GM12878 (cell line): ENCODE measurements at regions not wholly inside any gene's neighbourhood (a gene's known extent, or its start where the extent isn't known, plus 50 kb on each side); places are given as distances from the start of the nearest gene placed in this dataset.

Experiments
- ATAC-seq: fragments of 200-7000 bp; cut with Tn5 transposase; 3 replicates; pipeline ENCODE4 v1.9.1; 2020; ENCODE audit warnings: mild to moderate bottlenecking, moderate library complexity
- BruUV-seq: library from RNA; stranded (reverse); fragments of 400-500 nt; replicated peaks from 2 replicates; lab custom pipeline; 2021; lab: Mats Ljungman, UMichigan
- CTCF ChIA-PET: fragments of 300-600 bp; sonication (Branson Sonifier 250); formaldehyde crosslinking; extraction: SDS; loops from one replicate; lab custom pipeline; 2021; ENCODE audit warnings: inconsistent platforms; lab: Yijun Ruan, JAX
- POLR2A ChIA-PET: fragments of 350-600 bp; formaldehyde crosslinking; extraction: SDS; loops from one replicate; lab custom pipeline; 2021; ENCODE audit warnings: inconsistent platforms; lab: Charles Lee
- RAD21 ChIA-PET: fragments of 300-600 bp; sonication (Branson Sonifier 250); formaldehyde crosslinking; loops from one replicate; lab custom pipeline; 2023; ENCODE audit warnings: antibody characterized with exemption; ENCODE audit not compliant: unreplicated experiment; lab: Charles Lee
- SMC1A ChIA-PET: fragments of 300-600 bp; sonication (Branson Sonifier 250); formaldehyde crosslinking; loops from one replicate; lab custom pipeline; 2023; ENCODE audit not compliant: unreplicated experiment, uncharacterized antibody; lab: Charles Lee
- DNase-seq: peaks from one replicate; pipeline ENCODE4 v3.0.0-alpha.2; 2011; ENCODE audit warnings: low read depth, low spot score
- FAIRE-seq: peaks from 3 replicates; lab custom pipeline; 2011; peaks lifted over from hg19 to GRCh38; lab: Jason Lieb, UNC
- H2AFZ ChIP-seq: 2 replicates; pipeline ENCODE4 v1.6.0; 2011; ENCODE audit warnings: low read depth, low read length, control low read depth; ENCODE audit not compliant: control insufficient read depth
- H3K27ac ChIP-seq: 2 replicates; pipeline ENCODE4 v1.5.1; 2011; ENCODE audit warnings: control low read depth; ENCODE audit not compliant: control insufficient read depth, insufficient read depth
- H3K27me3 ChIP-seq, 2 experiments: replicated peaks in 1 of 2; 2 replicates each; pipeline versions ENCODE4 v1.6.0 to v1.6.1; 2011; ENCODE audit warnings: low read length in 1 of 2; ENCODE audit not compliant: control insufficient read depth in 2 of 2, insufficient read depth in 2 of 2
- H3K36me3 ChIP-seq, 2 experiments: 2 replicates each; pipeline ENCODE4 v1.5.1; 2011; ENCODE audit warnings: low read length in 1 of 2; ENCODE audit not compliant: control insufficient read depth in 2 of 2, insufficient read depth in 2 of 2
- H3K4me1 ChIP-seq: 2 replicates; pipeline ENCODE4 v1.6.1; 2011; ENCODE audit warnings: mild to moderate bottlenecking, low read length, moderate library complexity, mixed read lengths; ENCODE audit not compliant: control insufficient read depth, insufficient read depth
- H3K4me2 ChIP-seq: 2 replicates; pipeline ENCODE4 v1.6.0; 2011; ENCODE audit warnings: control low read depth; ENCODE audit not compliant: control insufficient read depth, insufficient read depth
- H3K4me3 ChIP-seq: fragments of 200-600 bp; sonication (generic); 2 replicates; pipeline ENCODE4 v1.5.1; 2016
- H3K79me2 ChIP-seq: 2 replicates; pipeline ENCODE4 v1.6.0; 2011; ENCODE audit warnings: low read length; ENCODE audit not compliant: control insufficient read depth, insufficient read depth
- H3K9ac ChIP-seq: 2 replicates; pipeline ENCODE4 v1.8.0; 2011; ENCODE audit warnings: low read length, control low read depth, mixed read lengths; ENCODE audit not compliant: control insufficient read depth, insufficient read depth
- H3K9me3 ChIP-seq: replicated peaks from 3 replicates; pipeline ENCODE4 v1.5.1; 2011; ENCODE audit warnings: mild to moderate bottlenecking, low read length; ENCODE audit not compliant: control insufficient read depth, insufficient read depth
- H4K20me1 ChIP-seq: 2 replicates; pipeline ENCODE4 v1.6.0; 2011; ENCODE audit not compliant: control insufficient read depth, insufficient read depth
- BACH1 ChIP-seq: fragments of 450-650 bp; IDR thresholded peaks from 2 replicates; pipeline ENCODE4 v1.6.1; 2017; ENCODE audit warnings: mild to moderate bottlenecking, borderline replicate concordance
- CBX5 ChIP-seq: sonication (generic); IDR thresholded peaks from 2 replicates; pipeline ENCODE4 v1.6.1; 2016; ENCODE audit warnings: low read depth, moderate library complexity, mild to moderate bottlenecking, inconsistent platforms
- E2F4 ChIP-seq: IDR thresholded peaks from 2 replicates; pipeline ENCODE4 v1.6.1; 2012; ENCODE audit warnings: low read depth, low read length, improper control_type of control experiment
- NFXL1 ChIP-seq: fragments of 450-650 bp; IDR thresholded peaks from 2 replicates; pipeline ENCODE4 v1.6.1; 2017; ENCODE audit warnings: antibody characterized with exemption, mild to moderate bottlenecking, borderline replicate concordance
- PKNOX1 ChIP-seq: fragments of 450-650 bp; IDR thresholded peaks from 2 replicates; pipeline ENCODE4 v1.6.1; 2016; ENCODE audit warnings: mild to moderate bottlenecking
- USF1 ChIP-seq: IDR thresholded peaks from 2 replicates; pipeline ENCODE4 v1.6.1; 2011; ENCODE audit warnings: borderline replicate concordance, low read depth, mild to moderate bottlenecking, moderate library complexity, mixed read lengths, low read length; ENCODE audit not compliant: insufficient read depth; ENCODE audit errors: extremely low read length
- ZNF274 ChIP-seq: IDR thresholded peaks from one replicate; pipeline ENCODE4 v1.8.0; 2011; ENCODE audit not compliant: insufficient read length, insufficient read depth
- WGBS: methylation state at CpG from one replicate; pipeline ENCODE4 v1.1.6; 2016; ENCODE audit warnings: low lambda C conversion rate; ENCODE audit not compliant: insufficient replicate concordance, insufficient coverage; ENCODE audit errors: missing lambda C conversion rate; 5-methylcytosine and 5-hydroxymethylcytosine counted together
- in situ Hi-C: fragments of 300-500 bp; cut with MboI; formaldehyde crosslinking; loops from 9 replicates; pipeline ENCODE4 v1.14.3; 2018; ENCODE audit warnings: mixed read lengths
- intact Hi-C: fragments of 100-400 bp; cut with micrococcal nuclease; formaldehyde crosslinking; loops from one replicate; pipeline ENCODE4 v1.14.2; 2022; ENCODE audit not compliant: unreplicated experiment
- TF ChIP-seq, protein P1 (sequence below): fragments of 450-650 bp; IDR thresholded peaks from 2 replicates; pipeline ENCODE4 v1.6.1; 2017; ENCODE audit warnings: antibody characterized with exemption, mild to moderate bottlenecking, moderate library complexity

- Histone ChIP-seq H4K20me1 (no peaks in the 10 kb centered on the region), H3K27ac (no peak overlapping the region), H3K9me3 (no peaks in the 10 kb centered on the region), H3K36me3 (no peaks in the 10 kb centered on the region), H3K4me3 (no peak overlapping the region), H3K9ac (no peak overlapping the region), H2AFZ (no peak overlapping the region), H3K27me3 (no peaks in the 10 kb centered on the region), H3K4me2 (no peak overlapping the region), H3K79me2 (no peaks in the 10 kb centered on the region), H3K4me1 (no peaks in the 10 kb centered on the region)
- no TSS peak for BruUV-seq
- SMC1A ChIA-PET, result interaction anchor here (1.0 kb wide), 1 partner anchor 10 kb away, joined by 3 read pairs; no protein-coding TSS in a partner anchor
- no peak for ATAC-seq
- 3% methylated on average over 2 of the region's 2 CpGs for WGBS
- TF ChIP-seq CBX5, result no peak
- TF ChIP-seq USF1, result no peak
- TF ChIP-seq NFXL1, result no peak
- no peak for TF ChIP-seq ZNF274
- TF ChIP-seq PKNOX1, result no peak
- no peak for TF ChIP-seq E2F4
- no peak for TF ChIP-seq BACH1
- TF ChIP-seq, protein P1, sequence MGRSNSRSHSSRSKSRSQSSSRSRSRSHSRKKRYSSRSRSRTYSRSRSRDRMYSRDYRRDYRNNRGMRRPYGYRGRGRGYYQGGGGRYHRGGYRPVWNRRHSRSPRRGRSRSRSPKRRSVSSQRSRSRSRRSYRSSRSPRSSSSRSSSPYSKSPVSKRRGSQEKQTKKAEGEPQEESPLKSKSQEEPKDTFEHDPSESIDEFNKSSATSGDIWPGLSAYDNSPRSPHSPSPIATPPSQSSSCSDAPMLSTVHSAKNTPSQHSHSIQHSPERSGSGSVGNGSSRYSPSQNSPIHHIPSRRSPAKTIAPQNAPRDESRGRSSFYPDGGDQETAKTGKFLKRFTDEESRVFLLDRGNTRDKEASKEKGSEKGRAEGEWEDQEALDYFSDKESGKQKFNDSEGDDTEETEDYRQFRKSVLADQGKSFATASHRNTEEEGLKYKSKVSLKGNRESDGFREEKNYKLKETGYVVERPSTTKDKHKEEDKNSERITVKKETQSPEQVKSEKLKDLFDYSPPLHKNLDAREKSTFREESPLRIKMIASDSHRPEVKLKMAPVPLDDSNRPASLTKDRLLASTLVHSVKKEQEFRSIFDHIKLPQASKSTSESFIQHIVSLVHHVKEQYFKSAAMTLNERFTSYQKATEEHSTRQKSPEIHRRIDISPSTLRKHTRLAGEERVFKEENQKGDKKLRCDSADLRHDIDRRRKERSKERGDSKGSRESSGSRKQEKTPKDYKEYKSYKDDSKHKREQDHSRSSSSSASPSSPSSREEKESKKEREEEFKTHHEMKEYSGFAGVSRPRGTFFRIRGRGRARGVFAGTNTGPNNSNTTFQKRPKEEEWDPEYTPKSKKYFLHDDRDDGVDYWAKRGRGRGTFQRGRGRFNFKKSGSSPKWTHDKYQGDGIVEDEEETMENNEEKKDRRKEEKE, result no peak
- intact Hi-C loops, result no loop called here
- in situ Hi-C loops, result no loop called here
- FAIRE-seq, result no peak
- RAD21 ChIA-PET, result no interaction called here
- no peak for DNase-seq
- POLR2A ChIA-PET, result no interaction called here
- CTCF ChIA-PET, result interaction anchor here (0.9 to 1.0 kb wide), 2 partner anchors 11 to 29 kb away, joined by 4 read pairs; no protein-coding TSS in a partner anchor
Measured at GRCh38 chr21:28773036-28773435, 219.6 kb downstream of the LTN1 start.
